Skeletal muscle tissue (tissue), 3 donors: ENCODE measurements at regions not wholly inside any gene's neighbourhood (a gene's known extent, or its start where the extent isn't known, plus 50 kb on each side); places are given as distances from the start of the nearest gene placed in this dataset.
"Not testable (repeated sequence)": the region's sequence is repeated elsewhere in the genome, so short reads cannot be mapped to it uniquely, and the experiment has no call there.

Experiments
- H3K27ac ChIP-seq: one replicate; pipeline ENCODE4 v1.7.0; 2013; ENCODE audit warnings: mild to moderate bottlenecking, low read depth, low read length, inconsistent platforms
- H3K27me3 ChIP-seq, 3 donors: one replicate each; pipeline ENCODE4 v1.7.0; 2013; ENCODE audit warnings: low read length in 3 of 3; ENCODE audit not compliant: control insufficient read depth in 3 of 3, insufficient read depth in 3 of 3
- H3K36me3 ChIP-seq, 3 donors: one replicate each; pipeline ENCODE4 v1.7.0; 2013; ENCODE audit warnings: low read length in 3 of 3; ENCODE audit not compliant: control insufficient read depth in 3 of 3, insufficient read depth in 3 of 3
- H3K4me1 ChIP-seq, 3 donors: one replicate each; pipeline ENCODE4 v1.7.0; 2013; ENCODE audit warnings: low read length in 3 of 3, mild to moderate bottlenecking in 3 of 3; ENCODE audit not compliant: control insufficient read depth in 3 of 3, insufficient read depth in 3 of 3
- H3K4me3 ChIP-seq, 3 donors: one replicate each; pipeline ENCODE4 v1.7.0; 2013; ENCODE audit warnings: low read length in 3 of 3
- H3K9ac ChIP-seq, 3 donors: one replicate each; pipeline ENCODE4 v1.7.0; 2013; ENCODE audit warnings: low read length in 3 of 3, mild to moderate bottlenecking in 3 of 3, moderate library complexity in 2 of 3, low read depth in 1 of 3
- H3K9me3 ChIP-seq, 3 donors: one replicate each; pipeline ENCODE4 v1.7.0; 2013; ENCODE audit warnings: low read length in 3 of 3; ENCODE audit not compliant: control insufficient read depth in 3 of 3
- donor health status: Osteomylitis.

DNA sequence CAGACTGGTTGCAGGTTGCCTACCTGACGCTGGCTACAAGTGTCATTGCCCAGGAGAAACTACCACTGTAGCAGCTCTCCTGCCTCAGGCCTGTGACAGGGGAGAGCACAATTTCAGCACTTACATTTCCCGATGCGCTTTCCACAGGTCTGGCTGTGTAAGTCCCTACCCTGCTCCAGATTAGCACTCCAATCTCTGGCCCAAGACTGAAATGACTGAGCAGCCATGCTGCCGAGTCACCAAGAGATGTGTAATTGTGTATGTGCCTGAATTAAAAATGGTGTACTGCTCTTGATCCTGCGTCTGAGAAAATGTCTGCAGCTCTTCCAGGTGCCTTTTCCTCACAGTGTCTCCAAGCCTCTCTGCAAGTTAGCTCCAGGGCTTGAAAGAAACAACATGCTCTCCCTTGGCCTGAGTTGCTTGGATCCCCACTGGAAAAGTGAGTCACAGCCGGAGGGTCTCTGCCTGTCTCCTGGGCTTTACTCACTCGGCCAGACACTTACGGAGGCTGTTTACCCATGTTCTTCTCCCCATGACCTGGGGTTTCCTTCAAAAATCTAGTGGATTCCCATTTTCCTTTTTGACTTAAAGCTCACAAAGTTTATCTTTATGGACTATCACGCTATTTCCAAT is 1001.7 kb upstream of the KCND2 start:
- H3K4me3 ChIP-seq = no peak overlapping the region
- no peak overlapping the region for H3K9ac ChIP-seq
- no peaks in the 10 kb centered on the region for H3K36me3 ChIP-seq

DNA sequence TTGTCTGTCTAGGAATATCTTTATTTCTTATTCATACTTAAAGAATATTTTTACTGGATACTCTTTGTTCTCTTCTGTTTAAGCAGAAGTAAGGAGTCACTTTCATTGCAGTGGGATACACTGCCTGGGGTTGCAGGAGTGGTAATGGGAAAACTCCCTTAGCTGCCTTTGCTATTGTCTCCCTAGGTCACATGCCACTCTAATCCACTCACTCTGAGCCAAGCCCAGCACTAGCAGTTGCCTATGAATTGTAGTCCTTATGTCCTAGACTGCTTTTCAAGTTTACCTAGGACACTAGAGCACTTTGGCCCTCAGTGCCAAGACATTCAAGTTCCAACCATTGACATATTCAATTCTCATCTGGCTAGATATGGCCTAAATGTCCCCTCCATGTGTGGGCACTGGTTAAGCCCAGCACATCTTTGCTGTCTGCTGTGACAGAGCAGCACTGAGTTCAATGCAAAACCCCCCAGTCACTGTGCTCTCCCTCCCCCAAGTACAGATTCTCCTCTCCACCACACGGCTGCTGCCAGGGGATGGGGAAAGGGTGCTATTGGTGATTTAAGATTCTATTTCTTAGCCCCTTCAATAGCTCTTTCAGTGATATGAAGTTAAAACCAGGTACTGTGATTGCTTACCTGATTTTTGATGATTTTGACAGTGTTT is 991.7 kb upstream of the KCND2 start:
- Histone ChIP-seq H3K9ac (no peak overlapping the region), H3K4me3 (no peak overlapping the region), H3K36me3 (no peaks in the 10 kb centered on the region), H3K27ac (no peak overlapping the region), H3K9me3 (no peaks in the 10 kb centered on the region), H3K4me1 (no peaks in the 10 kb centered on the region), H3K27me3 (no peaks in the 10 kb centered on the region)

More for the DNA sequence above, 1001.7 kb upstream of the KCND2 start:
- H3K27me3 ChIP-seq = no peaks in the 10 kb centered on the region
- no peaks in the 10 kb centered on the region for H3K9me3 ChIP-seq
- no peaks in the 10 kb centered on the region for H3K4me1 ChIP-seq
- H3K27ac ChIP-seq = no peak overlapping the region

DNA sequence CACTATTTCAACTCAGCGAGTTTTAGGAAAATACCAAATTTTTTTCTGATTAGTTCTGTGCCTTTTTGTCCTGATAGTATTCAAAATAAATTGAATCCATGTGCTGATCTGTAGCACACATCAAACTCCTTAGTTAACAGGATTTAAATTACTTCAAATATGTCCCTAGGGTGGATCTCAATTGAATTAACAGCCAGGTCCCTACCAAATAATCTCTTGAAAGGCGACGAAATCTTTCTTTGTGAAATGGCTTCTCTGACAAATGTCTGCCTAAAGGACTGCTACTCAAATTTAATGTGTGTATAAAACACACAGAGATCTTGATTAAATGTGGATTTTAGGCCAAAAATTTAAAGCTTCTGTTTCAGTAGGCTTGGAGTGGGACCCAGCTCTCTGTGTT is 989.6 kb upstream of the KCND2 start:
- Histone ChIP-seq H3K4me1 (no peaks in the 10 kb centered on the region), H3K9me3 (no peaks in the 10 kb centered on the region), H3K4me3 (no peak overlapping the region), H3K9ac (no peak overlapping the region), H3K36me3 (no peaks in the 10 kb centered on the region), H3K27me3 (no peaks in the 10 kb centered on the region), H3K27ac (no peak overlapping the region)

DNA sequence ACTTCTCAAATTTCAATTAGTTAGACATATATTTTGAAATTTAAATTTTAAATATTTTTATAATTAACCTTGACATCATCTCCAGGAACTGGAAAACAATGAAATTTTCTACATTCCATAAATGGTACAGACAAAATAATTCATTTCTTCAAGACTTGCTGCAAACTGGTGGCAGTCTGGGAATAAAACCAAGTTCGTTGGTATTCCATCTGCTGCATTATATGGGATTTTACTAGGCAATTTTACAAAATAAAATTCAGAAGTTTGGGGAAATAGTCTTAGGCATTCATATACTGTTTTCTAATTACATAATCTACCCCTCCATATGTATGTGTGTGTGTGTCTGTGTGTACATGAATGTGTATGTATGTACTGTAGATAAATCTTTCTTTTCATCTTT is 984.6 kb upstream of the KCND2 start:
- Histone ChIP-seq H3K4me3 (no peak overlapping the region), H3K9ac (no peak overlapping the region), H3K4me1 (no peaks in the 10 kb centered on the region), H3K9me3 (no peaks in the 10 kb centered on the region), H3K27ac (no peak overlapping the region), H3K27me3 (no peaks in the 10 kb centered on the region), H3K36me3 (no peaks in the 10 kb centered on the region)

DNA sequence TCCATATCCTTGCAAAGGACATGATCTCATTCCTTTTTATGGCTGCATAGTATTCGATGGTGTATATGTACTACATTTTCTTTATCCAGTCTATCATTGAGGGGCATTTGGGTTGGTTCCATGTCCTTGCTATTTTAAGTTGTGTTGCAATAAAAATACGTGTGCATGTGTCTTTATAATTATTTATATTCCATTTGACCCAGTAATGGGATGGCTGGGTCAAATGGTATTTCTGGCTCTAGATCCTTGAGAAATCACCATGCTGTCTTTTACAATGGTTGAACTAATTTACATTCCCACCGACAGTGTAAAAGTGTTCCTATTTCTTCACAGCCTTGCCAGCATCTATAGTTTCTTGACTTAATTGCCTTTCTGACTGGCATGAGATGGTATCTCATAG is 972.6 kb upstream of the KCND2 start:
- H3K27ac ChIP-seq, H3K9me3 ChIP-seq, H3K27me3 ChIP-seq, H3K4me3 ChIP-seq, H3K9ac ChIP-seq, H3K4me1 ChIP-seq, H3K36me3 ChIP-seq: not testable (repeated sequence)

DNA sequence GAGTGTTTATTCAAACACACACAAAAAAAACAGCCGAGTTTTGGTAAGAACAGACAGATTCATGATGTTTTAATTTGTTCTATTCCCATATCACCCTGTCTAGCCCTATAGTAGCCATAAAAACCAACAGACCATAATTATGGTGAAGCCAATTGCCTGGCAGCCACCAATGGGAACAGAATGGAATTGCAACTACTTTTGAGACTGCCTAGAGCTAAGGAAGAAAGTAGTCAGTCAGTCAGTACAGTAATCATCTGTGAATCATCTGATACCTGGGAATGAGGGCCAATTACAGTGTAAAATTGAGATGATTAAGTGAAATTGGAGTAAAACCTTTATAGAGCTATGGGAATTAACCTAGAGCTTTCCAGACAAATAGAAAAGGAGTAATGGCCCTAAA is 952.7 kb upstream of the KCND2 start:
- no peaks in the 10 kb centered on the region for H3K36me3 ChIP-seq
- H3K27ac ChIP-seq = no peak overlapping the region

DNA sequence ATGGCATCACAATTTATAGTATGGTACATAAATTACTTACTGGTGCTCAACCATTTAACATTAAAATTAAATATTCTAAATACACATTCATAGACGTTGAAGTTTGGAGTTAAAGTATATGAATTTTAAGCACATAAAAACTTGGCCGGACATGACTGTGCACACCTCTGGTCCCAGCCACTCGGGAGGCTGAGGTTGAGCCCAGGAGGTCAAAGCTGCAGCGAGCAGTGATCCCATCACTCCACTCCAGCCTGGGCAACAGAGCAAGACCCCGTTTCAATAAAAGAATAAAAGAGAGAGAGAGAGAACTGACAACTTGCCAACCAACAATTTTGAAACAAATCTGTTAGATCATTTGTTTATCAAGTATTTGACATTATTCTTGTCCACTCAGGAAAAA is 943.3 kb upstream of the KCND2 start:
- H3K4me3 ChIP-seq = no peak overlapping the region
- no peaks in the 10 kb centered on the region for H3K9me3 ChIP-seq
- no peaks in the 10 kb centered on the region for H3K4me1 ChIP-seq
- H3K36me3 ChIP-seq = no peaks in the 10 kb centered on the region
- no peak overlapping the region for H3K9ac ChIP-seq
- H3K27ac ChIP-seq = no peak overlapping the region
- H3K27me3 ChIP-seq = no peaks in the 10 kb centered on the region

More for the DNA sequence above, 952.7 kb upstream of the KCND2 start:
- H3K9ac ChIP-seq = no peak overlapping the region
- peaks cover 0 to 2% (median 0%) of the 10 kb centered on the region in 3 donors for H3K9me3 ChIP-seq
- H3K4me3 ChIP-seq = no peak overlapping the region
- H3K4me1 ChIP-seq = no peaks in the 10 kb centered on the region
- no peaks in the 10 kb centered on the region for H3K27me3 ChIP-seq

DNA sequence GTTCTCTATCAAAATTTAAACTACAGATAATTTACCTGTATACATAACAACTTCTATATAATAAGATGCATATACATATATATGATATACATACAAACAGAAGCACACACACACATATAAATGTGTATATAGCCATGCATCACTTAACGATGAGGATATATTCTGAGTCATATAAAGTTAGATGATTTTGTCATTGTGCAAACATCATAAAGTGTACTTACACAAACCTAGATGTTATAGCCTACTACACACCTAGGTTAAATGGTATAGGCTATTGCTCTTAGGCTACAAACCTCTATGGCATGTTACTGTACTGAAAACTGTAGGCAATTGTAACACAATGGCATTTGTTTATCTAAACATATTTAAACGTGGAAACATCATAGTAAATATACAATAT is 937.6 kb upstream of the KCND2 start:
- Histone ChIP-seq H3K4me3 (no peak overlapping the region), H3K9me3 (no peaks in the 10 kb centered on the region), H3K9ac (no peak overlapping the region), H3K36me3 (no peaks in the 10 kb centered on the region), H3K27ac (no peak overlapping the region), H3K27me3 (no peaks in the 10 kb centered on the region), H3K4me1 (no peaks in the 10 kb centered on the region)

DNA sequence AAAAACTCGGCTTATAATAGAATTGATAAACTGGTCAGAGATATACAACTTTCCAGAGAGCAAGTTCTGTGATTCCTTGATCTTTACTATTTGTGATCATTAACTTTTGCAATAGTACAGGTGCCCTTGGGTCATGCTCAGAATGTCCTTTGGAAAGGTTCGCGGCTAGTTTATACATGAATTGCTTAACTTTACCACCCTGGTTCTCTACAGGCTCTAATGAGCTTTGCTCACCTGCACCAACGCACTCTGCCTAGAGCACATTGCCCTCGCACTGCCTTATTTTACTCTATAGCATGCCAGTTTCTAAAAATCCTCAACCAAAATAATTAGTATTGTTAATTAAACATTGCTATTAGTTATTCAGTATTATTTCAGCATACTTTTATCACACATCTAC is 931.2 kb upstream of the KCND2 start:
- no peak overlapping the region for H3K27ac ChIP-seq
- H3K27me3 ChIP-seq = no peaks in the 10 kb centered on the region
- H3K9me3 ChIP-seq = no peaks in the 10 kb centered on the region
- H3K4me3 ChIP-seq = no peak overlapping the region
- no peaks in the 10 kb centered on the region for H3K4me1 ChIP-seq
- no peaks in the 10 kb centered on the region for H3K36me3 ChIP-seq
- no peak overlapping the region for H3K9ac ChIP-seq

DNA sequence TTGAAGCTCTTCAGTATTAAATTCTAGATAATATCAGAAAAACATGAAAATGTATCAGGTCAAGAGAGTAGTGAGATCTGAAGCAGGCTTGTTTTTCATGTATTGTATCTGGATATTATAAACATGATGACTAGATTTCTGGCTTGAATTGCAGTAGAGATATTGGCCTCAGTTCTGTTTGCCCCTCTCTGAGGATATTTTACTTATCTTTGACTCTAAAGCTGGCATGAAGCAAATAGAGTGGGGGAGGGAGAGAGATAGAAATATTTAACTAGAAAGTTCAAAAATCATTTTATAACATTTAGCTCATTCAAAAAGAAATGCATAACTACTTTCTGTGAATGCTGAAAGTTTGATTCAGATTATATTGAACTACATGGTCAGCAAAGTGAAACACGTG is 929.7 kb upstream of the KCND2 start:
- H3K9me3 ChIP-seq = no peaks in the 10 kb centered on the region
- H3K9ac ChIP-seq = no peak overlapping the region
- no peak overlapping the region for H3K27ac ChIP-seq
- H3K36me3 ChIP-seq = no peaks in the 10 kb centered on the region
- H3K4me3 ChIP-seq = no peak overlapping the region
- no peaks in the 10 kb centered on the region for H3K4me1 ChIP-seq
- no peaks in the 10 kb centered on the region for H3K27me3 ChIP-seq
